Embryonic facial prominence (tissue), 1 donor: ENCODE measurements at regions not wholly inside any gene's neighbourhood (a gene's known extent, or its start where the extent isn't known, plus 50 kb on each side); places are given as distances from the start of the nearest gene placed in this dataset.
"Not testable (repeated sequence)": the region's sequence is repeated elsewhere in the genome, so short reads cannot be mapped to it uniquely, and the experiment has no call there.

Experiments used
- DNase-seq: peaks from one replicate; pipeline ENCODE4 v3.0.0-alpha.2; 2016; ENCODE audit errors: extremely low spot score

DNA sequence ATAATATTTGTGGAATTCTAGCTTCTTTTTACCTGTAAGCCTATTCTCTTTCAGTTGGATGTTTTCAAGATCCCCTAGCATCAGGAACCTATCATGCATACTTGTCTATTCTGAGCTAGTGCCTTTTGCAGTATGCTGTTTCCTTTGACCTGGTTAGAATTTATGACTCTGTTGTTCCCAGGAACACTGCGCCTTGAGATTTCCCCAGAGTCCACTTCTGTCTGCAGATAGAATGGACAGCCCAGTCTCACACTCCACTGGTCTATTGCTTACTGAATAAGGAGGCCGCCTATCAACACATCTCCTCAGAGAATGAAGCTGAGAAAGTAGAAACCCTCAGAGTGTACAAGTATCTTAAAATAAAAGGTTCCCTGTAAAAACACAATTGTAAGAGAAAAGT lies 465.1 kb upstream of the GALNTL6 start:
- no peak for DNase-seq

DNA sequence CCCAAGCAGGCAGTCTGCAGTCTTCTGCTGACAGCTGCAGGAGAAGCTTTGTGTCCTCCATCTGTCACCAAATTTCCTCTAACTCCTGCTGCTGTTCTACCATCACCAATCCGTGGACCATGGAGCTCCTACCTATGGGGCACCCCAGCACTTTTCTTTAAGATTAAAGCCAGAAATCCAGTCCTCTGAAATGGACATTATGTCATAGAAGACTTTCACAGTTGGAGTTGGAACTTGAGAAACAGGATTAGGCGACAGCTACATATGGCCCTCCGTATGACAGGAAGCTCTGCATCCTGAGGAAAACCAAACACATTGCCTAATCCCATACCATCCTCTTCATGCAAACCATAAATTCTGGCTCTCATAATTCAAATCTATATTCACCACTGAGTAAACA lies 470.6 kb upstream of the GALNTL6 start:
- no peak for DNase-seq

DNA sequence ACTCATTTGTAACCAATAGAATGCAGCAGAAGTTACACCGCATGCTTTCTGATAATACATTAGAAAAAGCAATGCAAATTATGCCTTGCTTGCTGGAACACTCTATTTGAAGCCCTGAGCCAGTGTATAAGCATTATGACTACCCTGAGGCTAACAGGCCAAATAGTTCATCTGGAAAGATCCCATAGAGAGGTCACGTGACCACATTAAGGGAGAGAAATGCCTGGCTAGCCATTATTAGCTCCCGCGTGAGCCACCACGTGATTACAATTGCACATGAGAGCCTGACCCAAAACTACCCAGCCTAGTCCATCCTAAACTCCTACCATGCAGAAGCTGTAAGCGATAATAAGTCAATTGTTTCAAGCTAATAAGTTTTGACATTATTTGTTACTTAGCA lies 472.9 kb upstream of the GALNTL6 start:
- DNase-seq: no peak

DNA sequence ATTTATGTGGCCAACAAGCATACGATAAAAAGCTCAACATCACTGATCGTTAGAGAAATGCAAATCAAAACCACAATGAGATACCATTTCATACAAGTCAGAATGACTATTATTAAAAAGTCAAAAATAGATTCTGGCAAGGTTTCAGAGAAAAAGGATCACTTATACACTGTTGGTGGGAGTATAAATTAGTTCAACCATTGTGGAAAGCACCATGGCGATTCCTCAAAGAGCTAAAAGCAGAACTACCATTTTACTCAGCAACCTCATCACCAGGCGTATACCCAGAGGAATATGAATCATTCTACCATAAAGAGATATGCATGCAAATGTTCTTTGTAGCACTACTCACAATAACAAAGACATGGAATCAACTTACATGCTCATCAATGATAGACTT lies 478.7 kb upstream of the GALNTL6 start:
- DNase-seq: no peak

DNA sequence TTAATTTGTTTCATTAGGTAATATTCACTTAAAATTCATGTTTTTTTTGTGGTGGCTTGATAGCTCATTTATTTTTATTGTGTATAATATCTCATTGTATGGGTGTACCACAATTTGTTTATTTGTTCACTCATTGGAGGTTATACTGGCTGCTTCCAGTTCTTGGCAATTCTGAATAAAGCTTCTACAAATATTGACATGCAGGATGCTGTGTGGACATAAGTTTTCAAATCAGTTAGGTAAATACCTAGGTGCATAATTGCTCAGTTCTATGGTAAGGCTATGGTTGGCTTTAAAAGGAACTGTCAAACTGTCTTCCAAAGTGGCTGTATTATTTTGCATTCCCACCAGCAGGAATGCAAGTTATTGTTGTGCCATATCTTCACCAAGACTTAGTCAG lies 504.5 kb upstream of the GALNTL6 start:
- no peak for DNase-seq

DNA sequence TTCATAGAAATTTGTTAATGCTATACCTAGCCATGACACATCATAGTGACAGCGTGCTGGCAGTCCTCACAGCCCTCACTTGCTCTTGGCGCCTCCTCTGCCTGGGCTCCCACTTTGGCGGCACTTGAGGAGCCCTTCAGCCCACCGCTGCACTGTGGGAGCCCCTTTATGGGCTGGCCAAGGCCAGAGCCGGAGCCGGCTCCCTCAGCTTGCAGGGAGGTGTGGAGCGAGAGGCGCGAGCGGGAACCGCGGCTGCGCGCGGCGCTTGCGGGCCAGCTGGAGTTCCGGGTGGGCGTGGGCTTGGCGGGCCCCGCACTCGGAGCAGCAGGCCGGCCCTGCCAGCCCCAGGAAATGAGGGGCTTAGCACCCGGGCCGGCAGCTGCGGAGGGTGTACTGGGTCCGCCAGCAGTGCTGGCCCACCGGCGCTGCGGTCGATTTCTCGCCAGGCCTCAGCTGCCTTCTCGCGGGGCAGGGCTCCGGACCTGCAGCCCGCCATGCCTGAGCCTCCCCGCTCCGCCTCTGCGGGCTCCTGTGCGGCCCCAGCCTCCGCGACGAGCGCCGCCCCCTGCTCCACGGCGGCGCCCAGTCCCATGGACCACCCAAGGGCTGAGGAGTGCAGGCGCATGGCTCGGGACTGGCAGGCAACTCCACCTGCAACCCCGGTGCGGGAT lies 515.0 kb upstream of the GALNTL6 start:
- DNase-seq: not testable (repeated sequence)

DNA sequence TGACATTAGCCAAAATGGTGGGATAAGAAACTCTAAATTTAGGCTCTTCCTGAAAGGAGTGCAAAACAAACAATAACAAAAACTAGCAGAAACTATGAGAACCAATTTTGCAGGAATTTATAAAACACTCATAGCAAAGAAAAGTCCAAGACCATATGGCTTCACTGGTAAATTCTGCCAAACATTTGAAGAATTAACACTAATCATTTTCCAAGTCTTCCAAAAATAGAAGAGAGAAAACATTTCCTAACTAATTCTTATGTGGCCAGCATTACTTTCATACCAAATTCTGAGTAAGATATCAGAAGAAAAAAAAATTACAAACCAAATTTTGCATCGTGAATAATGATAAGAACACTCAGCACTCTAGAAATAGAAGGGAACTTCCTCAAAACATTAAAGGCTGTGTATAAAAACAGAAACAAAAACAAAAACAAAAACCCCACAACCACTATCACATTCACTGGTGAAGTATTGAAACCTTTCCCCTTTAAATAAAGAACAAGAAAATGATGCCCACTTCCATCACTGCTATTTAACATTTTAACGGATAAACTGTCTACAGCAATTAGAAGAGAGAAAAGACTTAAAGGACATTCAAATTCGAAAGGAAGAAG lies 524.3 kb upstream of the GALNTL6 start:
- no peak for DNase-seq

DNA sequence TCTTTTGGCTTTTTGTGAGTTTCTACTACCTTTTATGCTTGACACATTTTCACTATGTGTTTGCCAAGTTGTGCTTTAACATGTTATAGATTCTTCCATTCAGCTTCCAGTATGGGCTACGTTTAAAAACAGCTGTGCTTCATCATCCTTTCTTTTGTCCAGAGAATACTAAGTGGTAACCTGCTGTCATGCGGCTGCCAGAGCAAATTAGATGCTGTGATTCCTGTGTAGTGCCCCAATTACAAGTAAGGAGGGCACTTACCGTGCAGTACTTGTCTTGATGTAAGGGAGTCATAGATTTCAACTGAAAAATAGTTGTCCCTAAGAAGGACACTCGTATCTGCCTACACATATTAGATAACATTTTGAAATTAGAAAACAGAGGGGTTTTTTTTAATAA lies 531.8 kb upstream of the GALNTL6 start:
- no peak for DNase-seq

DNA sequence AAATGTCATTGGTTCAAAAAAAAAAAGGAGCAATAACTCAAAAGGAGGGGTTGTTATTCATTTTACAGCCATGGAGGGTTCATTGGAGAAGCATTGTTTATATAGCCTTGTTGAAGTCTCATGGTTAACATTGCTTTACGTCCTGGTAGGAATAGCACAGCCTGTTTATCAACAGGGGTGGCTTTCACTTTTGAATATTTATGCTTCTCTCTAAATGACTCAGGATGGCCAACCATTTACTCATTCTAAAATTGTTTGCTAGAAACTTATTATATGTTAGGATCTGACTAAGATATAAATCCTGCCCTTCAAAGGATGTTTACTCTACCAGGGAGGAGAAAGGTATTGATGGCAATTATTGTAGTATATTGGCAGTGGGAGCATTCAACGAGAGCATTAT lies 534.1 kb upstream of the GALNTL6 start:
- no peak for DNase-seq

DNA sequence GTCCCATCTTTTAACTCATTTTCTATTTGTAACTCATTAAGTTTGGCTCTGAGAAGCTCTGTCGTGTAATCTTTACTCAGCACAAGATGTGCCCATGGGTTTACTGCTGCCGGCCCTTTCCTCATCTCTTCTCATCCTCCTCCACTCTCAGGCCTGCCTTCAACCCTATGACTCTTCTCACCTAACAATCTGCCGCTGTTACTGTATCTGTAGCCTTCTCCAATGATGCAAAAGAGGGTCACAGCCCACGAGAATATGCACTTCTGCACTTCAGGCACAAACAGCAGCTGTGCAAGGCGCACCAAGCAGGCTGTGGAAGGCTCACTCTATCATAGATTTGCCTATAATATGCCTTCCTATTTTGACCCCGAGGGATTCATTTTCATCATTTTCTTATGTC lies 546.5 kb upstream of the GALNTL6 start:
- DNase-seq: no peak

DNA sequence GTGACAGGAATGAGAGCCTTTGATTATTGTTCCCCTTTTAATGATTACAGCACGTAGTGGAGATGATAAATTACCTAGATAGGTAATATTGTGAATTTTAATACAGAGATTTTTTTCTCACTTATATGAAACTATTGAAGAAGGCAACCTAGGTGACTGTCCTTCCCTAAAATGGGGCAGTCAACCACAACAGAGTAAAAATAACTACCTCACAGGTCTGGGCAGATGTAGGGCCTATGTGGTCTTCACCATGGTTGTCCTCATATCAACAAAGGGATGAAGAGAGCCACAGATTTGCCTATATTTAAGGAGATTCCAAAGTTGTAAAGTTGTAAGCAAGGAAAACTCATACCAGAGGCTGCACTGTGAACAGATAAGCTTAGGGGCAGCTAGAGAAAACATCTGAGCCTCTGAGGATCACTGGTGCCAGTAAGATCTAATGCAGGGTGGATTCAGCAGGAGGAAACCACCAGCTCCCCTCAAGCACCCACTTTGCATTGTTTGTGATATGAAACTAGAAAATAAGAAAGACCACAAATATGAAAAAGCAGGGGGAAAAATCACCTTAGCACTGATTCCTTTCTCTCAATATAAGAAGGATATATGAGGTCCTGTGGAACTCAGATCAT lies 547.9 kb upstream of the GALNTL6 start:
- DNase-seq: no peak

DNA sequence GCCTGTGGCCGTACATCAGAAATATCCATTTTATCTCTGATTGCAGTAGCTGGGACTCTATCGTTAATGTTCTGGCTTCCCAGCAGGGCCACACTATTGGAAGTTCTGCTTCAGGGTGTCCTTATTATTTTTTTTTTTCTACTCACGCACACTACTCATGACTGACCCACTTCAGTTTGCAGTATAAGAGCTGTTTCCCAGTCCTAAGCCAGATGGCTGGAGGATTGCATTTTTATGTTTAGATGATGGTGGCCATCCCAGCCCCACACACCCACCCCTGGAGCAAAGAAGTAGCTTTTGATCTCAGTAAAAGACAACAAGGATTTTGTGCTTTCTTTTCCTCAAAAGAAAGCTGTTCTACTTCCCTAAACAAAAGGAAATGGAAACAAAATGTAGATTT lies 557.0 kb upstream of the GALNTL6 start:
- no peak for DNase-seq

DNA sequence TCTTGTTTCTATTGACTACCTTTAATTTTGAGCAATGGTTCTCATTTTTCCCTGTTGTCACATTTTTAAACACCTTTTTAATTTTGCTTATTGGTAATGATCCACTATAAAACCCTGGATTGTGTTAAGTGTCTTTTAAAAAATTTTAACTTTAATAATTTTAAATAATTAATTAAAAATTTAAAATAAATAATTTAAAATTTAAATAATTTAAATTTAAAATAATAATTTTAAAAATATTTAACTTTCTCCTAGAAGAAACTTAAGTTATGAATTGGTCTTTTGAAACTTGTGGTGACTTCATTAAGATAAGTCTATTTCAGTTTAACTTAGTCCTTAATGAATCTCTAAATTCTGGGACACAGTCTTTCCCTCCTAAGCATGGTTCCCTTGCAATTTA lies 566.3 kb upstream of the GALNTL6 start:
- no peak for DNase-seq

DNA sequence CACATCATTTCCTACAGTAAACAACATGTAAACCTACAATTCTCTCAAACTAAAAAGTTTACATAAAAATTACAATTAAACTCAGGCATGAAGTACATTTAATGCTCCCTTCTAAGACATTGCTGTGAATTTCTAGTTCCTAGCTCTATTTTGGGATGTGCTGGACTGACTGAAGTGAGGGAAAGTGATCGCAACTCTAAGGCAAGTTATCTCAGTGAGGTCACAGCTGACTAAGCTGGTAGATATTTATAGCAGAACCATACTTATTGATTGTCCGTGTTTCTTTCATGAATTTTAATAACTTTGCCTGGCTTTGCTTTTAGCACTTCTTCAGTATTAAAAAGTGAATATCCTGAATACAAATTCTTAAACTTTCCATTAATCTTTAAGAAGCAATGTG lies 570.4 kb upstream of the GALNTL6 start:
- DNase-seq: no peak

DNA sequence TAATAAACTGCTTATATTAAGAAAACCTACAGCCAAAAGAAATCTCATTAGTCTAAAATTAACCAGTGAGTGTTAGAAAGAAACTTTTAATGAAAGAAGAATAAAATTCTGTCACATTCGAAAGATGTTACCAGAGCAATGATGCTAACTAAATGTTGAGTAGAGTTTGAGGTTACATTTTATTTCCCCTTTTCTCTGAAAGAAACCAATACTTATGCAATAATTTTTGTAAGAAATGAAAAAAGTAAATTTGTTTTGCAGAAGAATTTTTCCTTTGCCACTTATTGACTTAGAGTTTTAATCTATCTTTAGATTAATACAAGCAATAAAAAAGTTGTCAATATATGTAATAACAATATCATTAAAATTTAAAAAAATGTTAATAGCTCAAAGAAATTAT lies 574.0 kb upstream of the GALNTL6 start:
- no peak for DNase-seq

DNA sequence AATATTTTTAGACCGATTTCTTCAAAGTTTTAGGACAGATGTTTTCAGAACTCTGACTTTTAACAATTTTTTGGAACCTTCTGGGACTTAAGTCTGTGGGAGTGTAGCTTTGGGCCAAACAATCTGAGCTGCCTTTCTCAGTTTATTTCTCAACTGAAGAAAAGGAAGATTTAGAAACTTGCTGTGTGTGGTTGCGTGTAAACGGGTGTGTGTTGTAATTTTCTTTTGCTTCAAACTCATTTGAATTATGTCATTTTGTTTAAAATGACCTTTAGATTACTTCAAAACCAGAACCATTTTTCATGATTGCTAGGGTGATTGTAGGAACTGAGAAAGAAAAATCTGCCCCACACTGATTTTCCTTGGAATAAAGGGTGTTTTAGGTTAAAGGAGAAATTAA lies 577.7 kb upstream of the GALNTL6 start:
- no peak for DNase-seq

DNA sequence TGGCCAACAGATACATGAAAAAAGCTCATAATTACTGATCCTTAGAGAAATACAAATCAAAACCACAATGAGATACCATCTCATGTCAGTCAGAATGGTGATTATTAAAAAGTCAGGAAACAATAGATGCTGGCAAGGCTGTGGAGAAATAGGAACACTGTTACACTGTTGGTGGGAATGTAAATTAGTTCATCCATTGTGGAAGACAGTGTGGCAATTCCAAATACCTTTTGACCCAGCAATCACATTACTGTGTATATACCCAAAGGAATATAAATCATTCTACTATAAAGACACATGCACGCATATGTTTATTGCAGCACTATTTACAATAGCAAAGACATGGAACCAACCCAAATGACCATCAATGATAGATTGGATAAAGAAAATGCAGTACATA lies 583.9 kb upstream of the GALNTL6 start:
- DNase-seq: not testable (repeated sequence)

DNA sequence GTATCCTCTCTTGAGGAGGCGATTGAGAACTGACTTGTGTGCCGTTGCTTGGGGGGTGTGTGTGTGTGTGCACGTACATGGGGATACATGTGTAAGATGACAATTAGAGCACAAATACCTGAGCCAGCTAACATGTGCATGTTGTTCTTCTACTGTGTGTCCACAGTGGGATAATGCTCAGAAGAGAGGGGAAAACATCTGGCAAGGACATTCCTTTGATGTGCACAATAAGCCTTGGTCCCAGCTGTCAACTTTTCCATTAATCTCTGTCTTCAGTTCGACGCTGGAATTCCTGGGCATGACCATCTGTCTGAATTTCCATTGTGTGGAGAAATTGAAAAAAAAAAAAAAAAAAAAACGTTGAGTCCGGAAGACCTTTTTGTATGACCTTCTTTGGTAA lies 592.0 kb upstream of the GALNTL6 start:
- no peak for DNase-seq

DNA sequence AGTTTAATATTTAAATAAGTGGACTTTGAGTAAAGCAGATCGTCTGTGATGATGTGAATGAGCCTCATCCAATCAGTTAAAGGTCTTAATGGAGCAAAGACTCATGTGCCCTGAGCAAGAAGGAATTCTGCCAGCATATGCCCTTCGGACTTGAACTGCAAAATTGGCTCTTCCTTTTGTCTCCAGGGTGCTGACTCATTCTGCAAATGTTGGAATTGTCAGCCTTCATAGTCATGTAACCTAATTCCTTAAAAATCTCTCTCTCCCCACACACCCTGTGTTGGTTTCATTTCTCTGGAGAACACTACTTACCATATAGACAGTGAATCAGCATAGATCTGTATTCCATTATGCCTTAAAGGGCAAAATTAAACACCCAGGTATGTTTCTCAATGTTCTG lies 609.8 kb upstream of the GALNTL6 start:
- no peak for DNase-seq

DNA sequence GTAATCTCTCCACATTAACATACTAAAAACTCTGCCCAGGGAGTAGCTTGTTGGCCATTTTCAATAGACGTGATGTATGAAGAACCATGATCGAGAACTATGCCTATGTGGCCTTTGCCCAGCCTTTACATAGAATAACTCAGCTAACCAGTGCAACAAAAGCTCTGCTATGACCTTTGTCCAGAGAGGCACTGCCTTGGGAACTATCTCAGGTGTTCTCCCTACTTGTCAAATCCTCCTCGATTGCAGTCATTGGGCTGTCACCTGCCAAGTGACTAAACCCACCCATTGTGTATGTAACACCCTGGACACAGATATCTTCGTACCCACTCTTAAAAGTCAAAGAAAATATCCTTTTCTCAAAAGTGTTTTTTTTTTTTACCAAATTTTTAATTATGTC lies 610.3 kb upstream of the GALNTL6 start:
- DNase-seq: no peak

DNA sequence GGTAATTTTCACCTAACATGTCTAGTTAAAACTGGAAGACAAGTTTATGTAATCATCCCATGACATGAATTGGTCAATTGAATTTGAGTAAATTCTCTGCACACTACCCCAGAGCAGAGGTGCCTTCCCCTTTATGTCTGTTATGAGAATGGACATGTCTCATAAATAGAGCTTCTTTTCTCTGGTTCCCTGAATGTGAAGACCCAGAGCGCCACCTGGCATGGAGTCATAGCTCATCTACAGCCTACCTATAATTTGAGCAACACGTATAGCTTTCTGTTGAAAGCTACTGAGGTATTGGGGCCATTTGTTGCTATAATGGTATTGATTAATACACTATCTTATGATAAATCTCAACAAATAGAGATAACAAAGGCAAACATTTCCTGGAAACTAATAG lies 626.5 kb upstream of the GALNTL6 start:
- no peak for DNase-seq

DNA sequence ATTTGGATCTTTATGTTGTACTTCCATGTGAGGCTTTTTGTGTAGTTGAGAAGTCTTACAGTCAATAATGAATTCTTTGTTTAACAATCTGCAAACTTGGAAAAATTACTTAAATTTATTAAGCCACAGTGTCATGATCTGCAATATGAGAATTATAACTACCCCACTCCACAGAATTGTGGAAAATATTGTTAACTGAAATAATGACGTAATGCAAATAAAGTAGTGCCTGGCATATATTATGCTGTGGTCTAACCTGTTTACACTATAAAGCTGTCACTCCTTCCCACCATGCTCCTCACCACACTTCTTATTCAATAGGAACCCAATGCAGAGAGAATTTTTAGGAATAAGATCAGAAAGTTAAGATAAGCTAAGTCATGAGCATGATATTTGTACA lies 632.1 kb upstream of the GALNTL6 start:
- no peak for DNase-seq

DNA sequence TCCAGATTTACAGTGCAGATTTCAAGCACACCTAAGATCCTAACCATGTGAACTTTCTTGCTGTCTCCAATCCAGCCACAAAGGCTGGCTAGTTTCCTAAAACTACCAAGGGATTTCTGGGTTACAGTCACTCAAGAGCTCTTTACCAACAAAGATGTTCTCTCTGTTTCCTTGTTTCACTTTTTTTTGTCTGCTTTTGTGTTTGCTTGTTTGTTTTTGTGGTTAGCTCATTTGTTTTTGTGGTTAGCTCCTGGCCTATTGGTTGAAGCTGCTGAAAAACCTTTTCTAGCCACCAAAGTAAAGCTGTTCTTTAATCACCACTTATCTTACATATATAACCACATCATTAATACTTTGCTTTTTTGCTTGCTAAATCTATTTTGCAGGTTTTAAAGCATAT lies 642.5 kb upstream of the GALNTL6 start:
- DNase-seq: no peak

DNA sequence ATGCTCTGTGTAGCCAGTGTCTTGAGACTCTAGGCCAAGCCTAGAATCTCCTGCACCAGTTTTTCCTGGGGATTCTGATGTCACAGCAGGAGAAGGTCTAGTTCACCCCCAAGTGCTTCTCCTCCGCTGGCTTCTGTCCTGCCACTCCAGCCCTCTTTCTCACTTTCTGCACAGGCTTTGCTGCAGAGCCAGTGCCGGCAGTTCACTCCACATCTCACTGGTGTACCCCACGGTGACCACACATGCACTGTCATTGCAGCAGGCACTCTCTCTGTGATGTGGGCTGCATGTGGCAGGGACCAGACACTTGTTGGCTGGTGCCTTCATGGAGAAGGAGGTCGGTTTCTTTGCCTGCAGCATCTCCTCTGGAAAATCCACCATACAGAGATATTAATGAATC lies 643.8 kb upstream of the GALNTL6 start:
- DNase-seq: no peak
